ENCODE measurements at regions not wholly inside any gene's neighbourhood (a gene's known extent, or its start where the extent isn't known, plus 50 kb on each side); places are given as distances from the start of the nearest gene placed in this dataset.

DNA sequence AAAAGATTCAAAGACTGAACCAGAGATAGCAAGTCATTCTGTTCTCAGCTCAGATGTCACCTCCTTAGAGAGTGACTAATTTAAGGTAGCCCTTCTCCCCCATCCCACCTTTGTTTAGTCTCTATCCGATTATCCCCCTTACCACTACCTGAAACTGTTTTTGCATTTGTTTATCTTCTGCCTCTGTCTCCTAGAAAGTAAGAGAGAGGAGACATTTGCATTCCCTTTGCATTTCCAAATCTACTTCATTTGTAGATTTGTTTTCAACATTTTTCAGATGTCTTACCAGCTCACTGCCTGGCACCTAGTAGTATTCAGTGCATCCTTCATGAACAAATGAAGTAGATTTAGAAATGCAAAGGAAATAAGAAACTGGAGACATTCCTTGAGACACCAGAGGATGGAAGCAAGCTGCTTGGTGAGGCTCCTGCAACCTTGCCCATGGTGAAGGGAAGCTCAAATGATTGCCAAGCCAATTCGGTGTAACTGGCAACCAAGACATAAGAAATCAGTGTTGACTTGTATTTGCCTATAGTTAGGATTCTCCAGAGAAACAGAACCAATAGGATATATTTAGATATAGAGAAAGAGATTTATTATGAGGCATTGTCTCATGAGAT is 385.7 kb downstream of the STK39 start:
- H3K9me3 ChIP-seq = no peaks in the 10 kb centered on the region
- H3K27ac ChIP-seq = no peak overlapping the region
- H3K4me1 ChIP-seq = no peaks in the 10 kb centered on the region
- H3K4me3 ChIP-seq = no peak overlapping the region
- intact Hi-C loops (cut with DNase I) = no loop called here
- DNase-seq (ENCODE audit: low spot score in 2 of 2) = no peak
- TF ChIP-seq, protein P1, sequence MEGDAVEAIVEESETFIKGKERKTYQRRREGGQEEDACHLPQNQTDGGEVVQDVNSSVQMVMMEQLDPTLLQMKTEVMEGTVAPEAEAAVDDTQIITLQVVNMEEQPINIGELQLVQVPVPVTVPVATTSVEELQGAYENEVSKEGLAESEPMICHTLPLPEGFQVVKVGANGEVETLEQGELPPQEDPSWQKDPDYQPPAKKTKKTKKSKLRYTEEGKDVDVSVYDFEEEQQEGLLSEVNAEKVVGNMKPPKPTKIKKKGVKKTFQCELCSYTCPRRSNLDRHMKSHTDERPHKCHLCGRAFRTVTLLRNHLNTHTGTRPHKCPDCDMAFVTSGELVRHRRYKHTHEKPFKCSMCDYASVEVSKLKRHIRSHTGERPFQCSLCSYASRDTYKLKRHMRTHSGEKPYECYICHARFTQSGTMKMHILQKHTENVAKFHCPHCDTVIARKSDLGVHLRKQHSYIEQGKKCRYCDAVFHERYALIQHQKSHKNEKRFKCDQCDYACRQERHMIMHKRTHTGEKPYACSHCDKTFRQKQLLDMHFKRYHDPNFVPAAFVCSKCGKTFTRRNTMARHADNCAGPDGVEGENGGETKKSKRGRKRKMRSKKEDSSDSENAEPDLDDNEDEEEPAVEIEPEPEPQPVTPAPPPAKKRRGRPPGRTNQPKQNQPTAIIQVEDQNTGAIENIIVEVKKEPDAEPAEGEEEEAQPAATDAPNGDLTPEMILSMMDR (IDR thresholded peaks at IDR 0.05) = no peak
- H3K36me3 ChIP-seq = no peaks in the 10 kb centered on the region
- no peaks in the 10 kb centered on the region for H3K27me3 ChIP-seq

DNA sequence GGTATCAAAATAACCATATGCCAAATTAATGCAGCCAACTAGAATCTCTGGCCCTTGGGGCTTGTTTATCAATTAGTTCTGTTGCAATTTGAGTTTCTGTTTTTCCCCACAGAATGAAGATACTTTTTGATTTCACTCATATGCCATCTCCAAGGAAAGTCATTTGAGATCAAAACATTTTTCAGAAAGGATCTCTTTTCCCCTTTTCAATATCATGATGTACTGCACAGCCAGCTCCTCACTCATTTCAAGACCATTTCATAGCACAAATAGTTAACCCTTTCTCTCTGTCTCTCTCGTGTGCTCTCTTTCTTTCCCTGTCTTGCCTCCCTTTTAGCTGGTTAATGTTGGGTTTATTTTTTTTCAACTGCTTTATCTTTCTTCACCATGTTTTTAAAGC is 387.3 kb downstream of the STK39 start:
- Histone ChIP-seq H3K36me3 (no peaks in the 10 kb centered on the region), H3K4me3 (no peak overlapping the region), H3K9me3 (no peaks in the 10 kb centered on the region), H3K4me1 (no peaks in the 10 kb centered on the region), H3K27ac (no peak overlapping the region), H3K27me3 (no peaks in the 10 kb centered on the region)
- no peak for DNase-seq (ENCODE audit: low spot score in 2 of 2)
- TF ChIP-seq, protein P1 (IDR thresholded peaks at IDR 0.05) = no peak
- intact Hi-C loops (cut with DNase I) = no loop called here

DNA sequence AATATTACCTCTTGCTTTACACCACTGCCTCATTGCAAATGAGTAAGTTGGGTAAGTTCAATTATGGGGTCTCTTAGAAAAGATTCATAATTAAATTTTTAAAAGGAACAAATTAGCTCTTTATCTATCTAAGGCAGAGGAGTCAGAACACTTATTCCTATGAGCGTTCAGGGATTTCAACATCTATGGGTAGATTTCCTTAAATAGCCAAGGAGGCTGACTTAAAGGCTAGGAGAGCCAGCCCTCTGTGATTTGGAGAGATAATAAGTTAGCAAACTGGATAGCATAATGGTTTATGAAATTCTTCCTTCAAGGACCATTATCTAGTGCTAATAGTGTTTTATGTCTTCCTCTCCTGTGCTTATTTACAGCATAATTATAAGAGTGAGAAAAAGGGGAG is 387.7 kb downstream of the STK39 start:
- no peaks in the 10 kb centered on the region for H3K9me3 ChIP-seq
- no peak for DNase-seq (ENCODE audit: low spot score in 2 of 2)
- H3K27me3 ChIP-seq = no peaks in the 10 kb centered on the region
- H3K4me3 ChIP-seq = no peak overlapping the region
- no peaks in the 10 kb centered on the region for H3K36me3 ChIP-seq
- no peaks in the 10 kb centered on the region for H3K4me1 ChIP-seq
- H3K27ac ChIP-seq = no peak overlapping the region
- TF ChIP-seq, protein P1 (IDR thresholded peaks at IDR 0.05) = no peak
- intact Hi-C loops (cut with DNase I) = no loop called here

DNA sequence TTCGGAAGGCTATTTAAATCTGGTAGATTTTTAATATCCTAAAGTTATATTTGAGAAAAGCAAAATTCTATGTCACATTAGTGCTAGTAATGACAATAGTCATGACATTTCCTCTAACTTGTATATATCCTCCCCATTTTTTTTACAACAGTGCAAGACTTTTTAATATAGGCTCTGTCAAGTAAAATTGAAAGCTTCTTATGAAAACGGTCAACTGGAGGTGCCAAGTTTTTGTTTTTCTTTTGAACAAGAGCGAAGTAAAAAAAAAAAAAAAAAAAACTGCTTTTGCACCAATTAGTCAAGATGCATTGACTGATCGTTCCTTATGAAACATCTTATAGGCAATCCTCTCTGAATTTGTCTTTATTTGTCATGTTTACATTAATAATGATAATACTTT is 389.3 kb downstream of the STK39 start:
- H3K4me3 ChIP-seq = no peak overlapping the region
- H3K4me1 ChIP-seq = no peaks in the 10 kb centered on the region
- intact Hi-C loops (cut with DNase I) = no loop called here
- no peaks in the 10 kb centered on the region for H3K27me3 ChIP-seq
- TF ChIP-seq, protein P1 (IDR thresholded peaks at IDR 0.05) = no peak
- DNase-seq (ENCODE audit: low spot score in 2 of 2) = no peak
- no peaks in the 10 kb centered on the region for H3K36me3 ChIP-seq
- no peak overlapping the region for H3K27ac ChIP-seq
- H3K9me3 ChIP-seq = no peaks in the 10 kb centered on the region

DNA sequence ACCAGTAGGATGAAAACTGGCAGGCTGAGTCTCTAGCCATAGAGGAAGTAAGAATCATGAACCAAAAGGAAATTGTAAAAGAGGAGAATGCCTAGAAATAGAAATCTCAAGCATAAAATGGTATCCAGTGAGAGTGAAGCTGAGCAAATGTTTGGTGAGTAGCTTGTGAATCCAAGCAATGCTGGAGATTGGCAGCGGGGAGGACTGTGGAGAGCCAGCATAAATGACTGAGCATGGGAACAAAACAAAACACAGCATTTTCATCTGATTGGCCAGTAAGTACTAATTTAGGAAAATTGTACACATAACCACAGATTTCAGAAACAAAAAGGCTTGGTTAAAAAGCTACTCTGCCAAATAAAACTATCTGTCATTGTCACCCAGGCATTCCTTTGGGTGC is 390.0 kb downstream of the STK39 start:
- intact Hi-C loops (cut with DNase I) = no loop called here
- no peaks in the 10 kb centered on the region for H3K4me1 ChIP-seq
- TF ChIP-seq, protein P1 (IDR thresholded peaks at IDR 0.05) = no peak

DNA sequence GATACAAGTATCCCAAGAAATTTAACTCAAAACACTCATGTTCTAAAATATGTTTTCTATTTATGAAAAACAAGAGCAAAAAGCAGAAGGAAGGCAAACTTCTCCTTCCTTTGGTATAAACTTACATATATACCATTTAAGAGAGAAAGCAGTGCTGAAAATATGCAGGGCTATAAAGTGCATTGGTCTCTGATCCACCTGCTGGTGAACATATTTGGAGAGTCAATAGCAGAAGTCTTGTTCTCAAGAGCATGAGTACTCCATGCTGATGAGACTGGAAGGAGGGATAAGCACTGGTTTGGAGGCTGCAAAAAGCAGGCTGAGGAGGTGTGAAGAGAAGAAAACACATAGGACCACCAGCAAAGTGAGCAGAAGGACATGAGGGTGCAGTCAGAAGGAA is 391.2 kb downstream of the STK39 start:
- DNase-seq (ENCODE audit: low spot score in 2 of 2) = no peak
- no peak overlapping the region for H3K27ac ChIP-seq
- TF ChIP-seq, protein P1 (IDR thresholded peaks at IDR 0.05) = no peak

More for the DNA sequence above, 390.0 kb downstream of the STK39 start:
- no peaks in the 10 kb centered on the region for H3K27me3 ChIP-seq
- H3K4me3 ChIP-seq = no peak overlapping the region
- no peak for DNase-seq (ENCODE audit: low spot score in 2 of 2)
- H3K27ac ChIP-seq = no peak overlapping the region
- H3K36me3 ChIP-seq = no peaks in the 10 kb centered on the region
- H3K9me3 ChIP-seq = no peaks in the 10 kb centered on the region

More for the DNA sequence above, 391.2 kb downstream of the STK39 start:
- H3K36me3 ChIP-seq = no peaks in the 10 kb centered on the region
- no peaks in the 10 kb centered on the region for H3K4me1 ChIP-seq
- no peaks in the 10 kb centered on the region for H3K27me3 ChIP-seq
- no peak overlapping the region for H3K4me3 ChIP-seq
- intact Hi-C loops (cut with DNase I) = no loop called here
- no peaks in the 10 kb centered on the region for H3K9me3 ChIP-seq
